HCT116 (cell line): ENCODE measurements at regions not wholly inside any gene's neighbourhood (a gene's known extent, or its start where the extent isn't known, plus 50 kb on each side); places are given as distances from the start of the nearest gene placed in this dataset.

Experiments
- ATAC-seq: fragments of 200-7000 bp; cut with Tn5 transposase; 2 replicates; pipeline ENCODE4 v1.9.1; 2020; ENCODE audit warnings: mild to moderate bottlenecking, moderate library complexity
- BruUV-seq: library from RNA; stranded (reverse); fragments of 400-500 nt; replicated peaks from 2 replicates; lab custom pipeline; 2021; lab: Mats Ljungman, UMichigan
- CTCF ChIA-PET: fragments of 300-600 bp; sonication (Branson Sonifier 250); formaldehyde crosslinking; loops from one replicate; lab custom pipeline; 2021; ENCODE audit warnings: antibody characterized with exemption; lab: Charles Lee
- POLR2A ChIA-PET: fragments of 300-600, 350-600 bp; sonication (Branson Sonifier 250); formaldehyde crosslinking; loops from one replicate; lab custom pipeline; 2021; ENCODE audit warnings: antibody characterized with exemption; lab: Charles Lee
- RAD21 ChIA-PET, 2 experiments: fragments of 300-600 bp; sonication (Branson Sonifier 250); formaldehyde crosslinking; loops; one replicate each; lab custom pipeline; 2023; ENCODE audit warnings: low total read pairs in 2 of 2; ENCODE audit not compliant: uncharacterized antibody in 2 of 2, unreplicated experiment in 2 of 2, low non-redundant PET in 1 of 2; lab: Charles Lee
- DNase-seq: peaks from one replicate; pipeline ENCODE4 v3.0.0-alpha.2; 2010; ENCODE audit warnings: low read depth, low spot score
- H2AFZ ChIP-seq: fragments of 200-600 bp; shearing (Covaris generic), sonication (generic); 2 replicates; pipeline ENCODE4 v1.6.1; 2017; ENCODE audit warnings: low read depth, mixed run types, mixed read lengths, antibody characterized with exemption, low read length; ENCODE audit not compliant: poor library complexity, severe bottlenecking
- H3K27ac ChIP-seq: 2 replicates; pipeline ENCODE4 v1.5.1; 2012; ENCODE audit warnings: low read depth, low read length
- H3K27me3 ChIP-seq: fragments of 200-600 bp; sonication (generic); 2 replicates; pipeline ENCODE4 v1.6.1; 2016; ENCODE audit warnings: mixed run types, low read length, mixed read lengths; ENCODE audit not compliant: insufficient read depth
- H3K36me3 ChIP-seq, 2 experiments: fragments of 200-500 bp in 1 of 2; fragments of 200-600 bp in 1 of 2; sonication (Bioruptor generic) in 1 of 2; sonication (generic) in 1 of 2; 2 replicates each; pipeline versions ENCODE4 v1.5.1 to v1.6.1; 2014 to 2016; ENCODE audit warnings: low read length in 2 of 2, inconsistent platforms in 1 of 2, mixed read lengths in 1 of 2, mixed run types in 1 of 2; ENCODE audit not compliant: insufficient read depth in 2 of 2, control insufficient read depth in 1 of 2
- H3K4me1 ChIP-seq, 2 experiments: fragments of 200-600 bp in 1 of 2; sonication (generic) in 1 of 2; 2 replicates each; pipeline versions ENCODE4 v1.5.1 to v1.6.1; 2012 to 2017; ENCODE audit warnings: low read length in 2 of 2, inconsistent platforms in 1 of 2, mild to moderate bottlenecking in 1 of 2, mixed read lengths in 1 of 2, mixed run types in 1 of 2, moderate library complexity in 1 of 2; ENCODE audit not compliant: insufficient read depth in 2 of 2, control insufficient read depth in 1 of 2
- H3K4me2 ChIP-seq: fragments of 200-600 bp; sonication (generic); 2 replicates; pipeline ENCODE4 v1.6.1; 2017; ENCODE audit warnings: mixed run types, low read length, mixed read lengths
- H3K4me3 ChIP-seq, 2 experiments: fragments of 200-600 bp in 1 of 2; sonication (generic) in 1 of 2; replicated peaks in 1 of 2; 2 replicates each; pipeline ENCODE4 v1.5.1; 2011 to 2016; ENCODE audit warnings: low read length in 2 of 2, control low read depth in 1 of 2, low read depth in 1 of 2, mild to moderate bottlenecking in 1 of 2, mixed read lengths in 1 of 2, mixed run types in 1 of 2
- H3K79me2 ChIP-seq: fragments of 200-600 bp; sonication (generic); 2 replicates; pipeline ENCODE4 v1.6.1; 2017; ENCODE audit warnings: mild to moderate bottlenecking, mixed run types, low read length, moderate library complexity, mixed read lengths; ENCODE audit not compliant: insufficient read depth
- H3K9ac ChIP-seq: fragments of 200-600 bp; sonication (generic); 2 replicates; pipeline ENCODE4 v1.6.1; 2016; ENCODE audit warnings: low read length, mixed read lengths
- H3K9me2 ChIP-seq: fragments of 200-600 bp; sonication (generic), shearing (Covaris generic); 2 replicates; pipeline ENCODE4 v1.6.1; 2017; ENCODE audit warnings: mixed run types, mild to moderate bottlenecking, moderate library complexity; ENCODE audit not compliant: insufficient read depth
- H3K9me3 ChIP-seq, 2 experiments: fragments of 200-500 bp in 1 of 2; fragments of 200-600 bp in 1 of 2; sonication (Bioruptor generic) in 1 of 2; sonication (generic) in 1 of 2; 2 replicates each; pipeline ENCODE4 v1.6.1; 2014 to 2017; ENCODE audit warnings: low read length in 2 of 2, mixed read lengths in 2 of 2, inconsistent platforms in 1 of 2, low read depth in 1 of 2, mild to moderate bottlenecking in 1 of 2, mixed run types in 1 of 2, moderate library complexity in 1 of 2; ENCODE audit not compliant: control insufficient read depth in 1 of 2, insufficient read depth in 1 of 2
- H4K20me1 ChIP-seq: fragments of 200-600 bp; sonication (generic), shearing (Covaris generic); 2 replicates; pipeline ENCODE4 v1.6.1; 2017; ENCODE audit warnings: mixed run types, mild to moderate bottlenecking, moderate library complexity; ENCODE audit not compliant: insufficient read depth
- ATF3 ChIP-seq: IDR thresholded peaks from 2 replicates; pipeline ENCODE4 v1.6.1; 2012
- CBX3 ChIP-seq: IDR thresholded peaks from 2 replicates; pipeline ENCODE4 v1.6.1; 2012; ENCODE audit warnings: low read depth
- CTCF ChIP-seq, 3 experiments: fragments of 200-600 bp in 1 of 3; sonication (generic) in 1 of 3; IDR thresholded peaks in 2 of 3; conservative IDR thresholded peaks in 1 of 3; 2 replicates each; pipeline ENCODE4 v1.5.1; 2012 to 2017; ENCODE audit warnings: low read depth in 2 of 3, low read length in 2 of 3, antibody characterized with exemption in 1 of 3, borderline replicate concordance in 1 of 3, control low read depth in 1 of 3, mild to moderate bottlenecking in 1 of 3, mixed read lengths in 1 of 3, mixed run types in 1 of 3, moderate library complexity in 1 of 3; ENCODE audit not compliant: insufficient read depth in 1 of 3
- EGR1 ChIP-seq: IDR thresholded peaks from 2 replicates; pipeline ENCODE4 v1.6.1; 2012; ENCODE audit warnings: low read depth
- ELF1 ChIP-seq: IDR thresholded peaks from 2 replicates; pipeline ENCODE4 v1.6.1; 2012; ENCODE audit warnings: low read depth, borderline replicate concordance
- EZH2 ChIP-seq: fragments of 200-600 bp; sonication (generic); IDR thresholded peaks from 2 replicates; pipeline ENCODE4 v1.6.1; 2017; ENCODE audit warnings: antibody characterized with exemption, mixed run types
- EZH2phosphoT487 ChIP-seq: fragments of 200-600 bp; IDR thresholded peaks from 2 replicates; pipeline ENCODE4 v1.6.1; 2018; ENCODE audit warnings: antibody characterized with exemption, borderline replicate concordance
- JUND ChIP-seq: IDR thresholded peaks from 2 replicates; pipeline ENCODE4 v1.6.1; 2012
- MAX ChIP-seq: IDR thresholded peaks from 2 replicates; pipeline ENCODE4 v1.6.1; 2012
- POLR2A ChIP-seq: IDR thresholded peaks from 2 replicates; pipeline ENCODE4 v1.7.0; 2011; ENCODE audit warnings: borderline replicate concordance; ENCODE audit not compliant: insufficient read depth, insufficient read length; ENCODE audit errors: extremely low read depth
- POLR2AphosphoS5 ChIP-seq: IDR thresholded peaks from 2 replicates; pipeline ENCODE4 v1.6.1; 2011; ENCODE audit warnings: mild to moderate bottlenecking, low read depth, low read length, moderate library complexity
- RAD21 ChIP-seq: IDR thresholded peaks from 2 replicates; pipeline ENCODE4 v1.6.1; 2012; ENCODE audit warnings: low read depth, mild to moderate bottlenecking
- SP1 ChIP-seq: IDR thresholded peaks from 2 replicates; pipeline ENCODE4 v1.6.1; 2012; ENCODE audit warnings: low read depth
- SRF ChIP-seq: IDR thresholded peaks from 2 replicates; pipeline ENCODE4 v1.6.1; 2012; ENCODE audit warnings: low read depth
- TCF7L2 ChIP-seq: IDR thresholded peaks from 2 replicates; pipeline ENCODE4 v1.7.0; 2011; ENCODE audit warnings: borderline replicate concordance, inconsistent platforms; ENCODE audit not compliant: insufficient read depth, insufficient read length; ENCODE audit errors: extremely low read depth
- YY1 ChIP-seq: IDR thresholded peaks from 2 replicates; pipeline ENCODE4 v1.6.1; 2011; ENCODE audit warnings: low read length, low read depth, moderate library complexity, mild to moderate bottlenecking; ENCODE audit not compliant: insufficient replicate concordance; ENCODE audit errors: extremely low read depth
- ZBTB33 ChIP-seq: IDR thresholded peaks from 2 replicates; pipeline ENCODE4 v1.6.1; 2011; ENCODE audit warnings: mild to moderate bottlenecking, low read length, moderate library complexity; ENCODE audit not compliant: insufficient replicate concordance; ENCODE audit errors: extremely low read depth
- ZFX ChIP-seq: fragments of 450-650 bp; IDR thresholded peaks from 2 replicates; pipeline ENCODE4 v1.6.1; 2017
- ZNF274 ChIP-seq: fragments of 200-500 bp; sonication (Bioruptor generic); IDR thresholded peaks from 2 replicates; pipeline ENCODE4 v1.6.1; 2014; ENCODE audit warnings: mild to moderate bottlenecking, low read depth, low read length, inconsistent platforms
- intact Hi-C: fragments of 100-400 bp; cut with micrococcal nuclease; formaldehyde crosslinking; loops from 2 replicates; pipeline ENCODE4 v1.10.0; 2022

GRCh38 chr6:139819776-139820175 lies 445.3 kb upstream of the CITED2 start:
- Histone ChIP-seq H3K27ac (no peak overlapping the region; the same call in 1 of the 2 replicates), H2AFZ (peak overlapping the region; percentile 97), H3K27me3 (no peaks in the 10 kb centered on the region), H3K4me2 (peak overlapping the region; percentile 69), H3K4me1 (peaks cover 19 to 23% of the 10 kb centered on the region in 2 experiments), H4K20me1 (no peaks in the 10 kb centered on the region), H3K9me2 (no peaks in the 10 kb centered on the region), H3K36me3 (no peaks in the 10 kb centered on the region), H3K4me3 (peak overlapping the region in 1 of 2 experiments; percentile 39; a peak in 2 of 4 replicates), H3K9ac (no peak overlapping the region), H3K9me3 (no peaks in the 10 kb centered on the region), H3K79me2 (no peaks in the 10 kb centered on the region)
- CTCF ChIA-PET: no interaction called here
- TF ChIP-seq ATF3 (no peak), EGR1 (no peak), YY1 (no peak), JUND (no peak), RAD21 (no peak), ZFX (no peak), CBX3 (no peak), ZNF274 (no peak), TCF7L2 (no peak), SP1 (no peak), ZBTB33 (no peak), CTCF (IDR thresholded peaks at IDR 0.05 in 2 of 3, conservative IDR thresholded peaks at IDR 0.05 in 1 of 3; ENCODE audit: borderline replicate concordance in 1 of 3, insufficient read depth in 1 of 3, low read depth in 2 of 3, low read length in 2 of 3) (no peak), POLR2AphosphoS5 (no peak), ELF1 (no peak), SRF (no peak), EZH2phosphoT487 (no peak), EZH2 (no peak), POLR2A (no peak), MAX (no peak)
- no TSS peak for BruUV-seq
- intact Hi-C loops: no loop called here
- RAD21 ChIA-PET: no interaction called here
- POLR2A ChIA-PET: no interaction called here
- no peak for DNase-seq
- ATAC-seq: peak; percentile 47; the same call in 1 of the 2 replicates
